GM12878 (cell line): ENCODE measurements at regions not wholly inside any gene's neighbourhood (a gene's known extent, or its start where the extent isn't known, plus 50 kb on each side); places are given as distances from the start of the nearest gene placed in this dataset.

Experiments used
- ATAC-seq: fragments of 200-7000 bp; cut with Tn5 transposase; 3 replicates; pipeline ENCODE4 v1.9.1; 2020; ENCODE audit warnings: mild to moderate bottlenecking, moderate library complexity
- BruUV-seq: library from RNA; stranded (reverse); fragments of 400-500 nt; replicated peaks from 2 replicates; lab custom pipeline; 2021; lab: Mats Ljungman, UMichigan
- CTCF ChIA-PET: fragments of 300-600 bp; sonication (Branson Sonifier 250); formaldehyde crosslinking; extraction: SDS; loops from one replicate; lab custom pipeline; 2021; ENCODE audit warnings: inconsistent platforms; lab: Yijun Ruan, JAX
- POLR2A ChIA-PET: fragments of 350-600 bp; formaldehyde crosslinking; extraction: SDS; loops from one replicate; lab custom pipeline; 2021; ENCODE audit warnings: inconsistent platforms; lab: Charles Lee
- RAD21 ChIA-PET: fragments of 300-600 bp; sonication (Branson Sonifier 250); formaldehyde crosslinking; loops from one replicate; lab custom pipeline; 2023; ENCODE audit warnings: antibody characterized with exemption; ENCODE audit not compliant: unreplicated experiment; lab: Charles Lee
- SMC1A ChIA-PET: fragments of 300-600 bp; sonication (Branson Sonifier 250); formaldehyde crosslinking; loops from one replicate; lab custom pipeline; 2023; ENCODE audit not compliant: unreplicated experiment, uncharacterized antibody; lab: Charles Lee
- DNase-seq: peaks from one replicate; pipeline ENCODE4 v3.0.0-alpha.2; 2011; ENCODE audit warnings: low read depth, low spot score
- FAIRE-seq: peaks from 3 replicates; lab custom pipeline; 2011; peaks lifted over from hg19 to GRCh38; lab: Jason Lieb, UNC
- H2AFZ ChIP-seq: 2 replicates; pipeline ENCODE4 v1.6.0; 2011; ENCODE audit warnings: low read depth, low read length, control low read depth; ENCODE audit not compliant: control insufficient read depth
- H3K27ac ChIP-seq: 2 replicates; pipeline ENCODE4 v1.5.1; 2011; ENCODE audit warnings: control low read depth; ENCODE audit not compliant: control insufficient read depth, insufficient read depth
- H3K27me3 ChIP-seq, 2 experiments: replicated peaks in 1 of 2; 2 replicates each; pipeline versions ENCODE4 v1.6.0 to v1.6.1; 2011; ENCODE audit warnings: low read length in 1 of 2; ENCODE audit not compliant: control insufficient read depth in 2 of 2, insufficient read depth in 2 of 2
- H3K36me3 ChIP-seq, 2 experiments: 2 replicates each; pipeline ENCODE4 v1.5.1; 2011; ENCODE audit warnings: low read length in 1 of 2; ENCODE audit not compliant: control insufficient read depth in 2 of 2, insufficient read depth in 2 of 2
- H3K4me1 ChIP-seq: 2 replicates; pipeline ENCODE4 v1.6.1; 2011; ENCODE audit warnings: mild to moderate bottlenecking, low read length, moderate library complexity, mixed read lengths; ENCODE audit not compliant: control insufficient read depth, insufficient read depth
- H3K4me2 ChIP-seq: 2 replicates; pipeline ENCODE4 v1.6.0; 2011; ENCODE audit warnings: control low read depth; ENCODE audit not compliant: control insufficient read depth, insufficient read depth
- H3K4me3 ChIP-seq: fragments of 200-600 bp; sonication (generic); 2 replicates; pipeline ENCODE4 v1.5.1; 2016
- H3K79me2 ChIP-seq: 2 replicates; pipeline ENCODE4 v1.6.0; 2011; ENCODE audit warnings: low read length; ENCODE audit not compliant: control insufficient read depth, insufficient read depth
- H3K9ac ChIP-seq: 2 replicates; pipeline ENCODE4 v1.8.0; 2011; ENCODE audit warnings: low read length, control low read depth, mixed read lengths; ENCODE audit not compliant: control insufficient read depth, insufficient read depth
- H3K9me3 ChIP-seq: replicated peaks from 3 replicates; pipeline ENCODE4 v1.5.1; 2011; ENCODE audit warnings: mild to moderate bottlenecking, low read length; ENCODE audit not compliant: control insufficient read depth, insufficient read depth
- H4K20me1 ChIP-seq: 2 replicates; pipeline ENCODE4 v1.6.0; 2011; ENCODE audit not compliant: control insufficient read depth, insufficient read depth
- ATF7 ChIP-seq: fragments of 450-650 bp; IDR thresholded peaks from 2 replicates; pipeline ENCODE4 v1.6.1; 2016; ENCODE audit warnings: low read depth, mild to moderate bottlenecking
- BHLHE40 ChIP-seq, 2 experiments: fragments of 450-650 bp in 1 of 2; IDR thresholded peaks; 2 replicates each; pipeline ENCODE4 v1.6.1; 2011 to 2017; ENCODE audit warnings: low read depth in 2 of 2, borderline replicate concordance in 1 of 2, improper control_type of control experiment in 1 of 2, low read length in 1 of 2, mild to moderate bottlenecking in 1 of 2
- CBFB ChIP-seq: IDR thresholded peaks from 2 replicates; pipeline ENCODE4 v1.6.1; 2016; ENCODE audit warnings: antibody characterized with exemption, low read depth
- CBX3 ChIP-seq: fragments of 200-600 bp; sonication (generic); IDR thresholded peaks from 2 replicates; pipeline ENCODE4 v1.6.1; 2016; ENCODE audit warnings: low read depth, borderline replicate concordance
- MYC ChIP-seq: IDR thresholded peaks from 2 replicates; pipeline ENCODE4 v1.6.1; 2011; ENCODE audit warnings: mild to moderate bottlenecking, low read length, moderate library complexity, inconsistent platforms; ENCODE audit not compliant: insufficient read depth, insufficient replicate concordance, insufficient read length, severe bottlenecking
- NR2C1 ChIP-seq: fragments of 450-650 bp; IDR thresholded peaks from 2 replicates; pipeline ENCODE4 v1.6.1; 2017; ENCODE audit warnings: antibody characterized with exemption, mild to moderate bottlenecking, moderate library complexity
- PML ChIP-seq: IDR thresholded peaks from 2 replicates; pipeline ENCODE4 v1.6.1; 2012; ENCODE audit warnings: low read length, inconsistent platforms
- POLR2AphosphoS2 ChIP-seq: IDR thresholded peaks from 2 replicates; pipeline ENCODE4 v1.6.1; 2011; ENCODE audit warnings: low read depth, mild to moderate bottlenecking, low read length, improper control_type of control experiment, moderate library complexity
- SKIL ChIP-seq: fragments of 450-650 bp; IDR thresholded peaks from 2 replicates; pipeline ENCODE4 v1.6.1; 2017; ENCODE audit warnings: mild to moderate bottlenecking, low read depth, inconsistent platforms; ENCODE audit not compliant: poor library complexity, severe bottlenecking
- SREBF2 ChIP-seq: IDR thresholded peaks from 2 replicates; pipeline ENCODE4 v1.6.1; 2012; ENCODE audit warnings: mild to moderate bottlenecking, low read length
- TBL1XR1 ChIP-seq: IDR thresholded peaks from 2 replicates; pipeline ENCODE4 v1.6.1; 2012; ENCODE audit warnings: low read depth, low read length, improper control_type of control experiment
- ZNF207 ChIP-seq: fragments of 450-650 bp; IDR thresholded peaks from 2 replicates; pipeline ENCODE4 v1.6.1; 2014; ENCODE audit warnings: antibody characterized with exemption, mild to moderate bottlenecking, borderline replicate concordance
- WGBS: methylation state at CpG from one replicate; pipeline ENCODE4 v1.1.6; 2016; ENCODE audit warnings: low lambda C conversion rate; ENCODE audit not compliant: insufficient replicate concordance, insufficient coverage; ENCODE audit errors: missing lambda C conversion rate; 5-methylcytosine and 5-hydroxymethylcytosine counted together
- in situ Hi-C: fragments of 300-500 bp; cut with MboI; formaldehyde crosslinking; loops from 9 replicates; pipeline ENCODE4 v1.14.3; 2018; ENCODE audit warnings: mixed read lengths
- intact Hi-C: fragments of 100-400 bp; cut with micrococcal nuclease; formaldehyde crosslinking; loops from one replicate; pipeline ENCODE4 v1.14.2; 2022; ENCODE audit not compliant: unreplicated experiment
- TF ChIP-seq, protein P1 (sequence below): fragments of 450-650 bp; IDR thresholded peaks from 2 replicates; pipeline ENCODE4 v1.6.1; 2016; ENCODE audit warnings: mild to moderate bottlenecking, moderate library complexity, borderline replicate concordance
- TF ChIP-seq, protein P2 (sequence below): fragments of 450-650 bp; IDR thresholded peaks from 2 replicates; pipeline ENCODE4 v1.6.1; 2017; ENCODE audit warnings: borderline replicate concordance
- TF ChIP-seq, protein P3 (sequence below): fragments of 450-650 bp; IDR thresholded peaks from 2 replicates; pipeline ENCODE4 v1.6.1; 2018; ENCODE audit warnings: mild to moderate bottlenecking, low read depth, moderate library complexity; ENCODE audit not compliant: partially characterized antibody

- H3K4me3 ChIP-seq: no peak overlapping the region
- H3K79me2 ChIP-seq: no peaks in the 10 kb centered on the region
- RAD21 ChIA-PET: no interaction called here
- no peak overlapping the region for H3K9ac ChIP-seq
- H2AFZ ChIP-seq: no peak overlapping the region
- POLR2A ChIA-PET: no interaction called here
- ATAC-seq (no peak), FAIRE-seq (no peak), DNase-seq (no peak)
- no peaks in the 10 kb centered on the region for H3K36me3 ChIP-seq
- in situ Hi-C loops: no loop called here
- SMC1A ChIA-PET: interaction anchor here (0.6 to 1.3 kb wide), 2 partner anchors 10 to 12 kb away, joined by 3 to 4 read pairs; no protein-coding TSS in a partner anchor
- no peaks in the 10 kb centered on the region for H4K20me1 ChIP-seq
- no peak overlapping the region for H3K27ac ChIP-seq
- no peaks in the 10 kb centered on the region for H3K4me1 ChIP-seq
- no peaks in the 10 kb centered on the region for H3K9me3 ChIP-seq
- H3K27me3 ChIP-seq: no peaks in the 10 kb centered on the region; a peak in 2 of 4 replicates
- CTCF ChIA-PET: no interaction called here
- no peak overlapping the region for H3K4me2 ChIP-seq
- intact Hi-C loops: no loop called here
- WGBS: 0% methylated on average over 1 of the region's 1 CpG
- BruUV-seq: no TSS peak
- TF ChIP-seq SREBF2 (no peak), CBFB (no peak), NR2C1 (no peak), MYC (no peak), SKIL (no peak), BHLHE40 (IDR thresholded peaks at IDR 0.05; ENCODE audit: borderline replicate concordance in 1 of 2, low read depth in 2 of 2, low read length in 1 of 2) (no peak), CBX3 (no peak), ATF7 (no peak), PML (no peak), ZNF207 (no peak), TBL1XR1 (no peak), POLR2AphosphoS2 (no peak)
- TF ChIP-seq, protein P1, sequence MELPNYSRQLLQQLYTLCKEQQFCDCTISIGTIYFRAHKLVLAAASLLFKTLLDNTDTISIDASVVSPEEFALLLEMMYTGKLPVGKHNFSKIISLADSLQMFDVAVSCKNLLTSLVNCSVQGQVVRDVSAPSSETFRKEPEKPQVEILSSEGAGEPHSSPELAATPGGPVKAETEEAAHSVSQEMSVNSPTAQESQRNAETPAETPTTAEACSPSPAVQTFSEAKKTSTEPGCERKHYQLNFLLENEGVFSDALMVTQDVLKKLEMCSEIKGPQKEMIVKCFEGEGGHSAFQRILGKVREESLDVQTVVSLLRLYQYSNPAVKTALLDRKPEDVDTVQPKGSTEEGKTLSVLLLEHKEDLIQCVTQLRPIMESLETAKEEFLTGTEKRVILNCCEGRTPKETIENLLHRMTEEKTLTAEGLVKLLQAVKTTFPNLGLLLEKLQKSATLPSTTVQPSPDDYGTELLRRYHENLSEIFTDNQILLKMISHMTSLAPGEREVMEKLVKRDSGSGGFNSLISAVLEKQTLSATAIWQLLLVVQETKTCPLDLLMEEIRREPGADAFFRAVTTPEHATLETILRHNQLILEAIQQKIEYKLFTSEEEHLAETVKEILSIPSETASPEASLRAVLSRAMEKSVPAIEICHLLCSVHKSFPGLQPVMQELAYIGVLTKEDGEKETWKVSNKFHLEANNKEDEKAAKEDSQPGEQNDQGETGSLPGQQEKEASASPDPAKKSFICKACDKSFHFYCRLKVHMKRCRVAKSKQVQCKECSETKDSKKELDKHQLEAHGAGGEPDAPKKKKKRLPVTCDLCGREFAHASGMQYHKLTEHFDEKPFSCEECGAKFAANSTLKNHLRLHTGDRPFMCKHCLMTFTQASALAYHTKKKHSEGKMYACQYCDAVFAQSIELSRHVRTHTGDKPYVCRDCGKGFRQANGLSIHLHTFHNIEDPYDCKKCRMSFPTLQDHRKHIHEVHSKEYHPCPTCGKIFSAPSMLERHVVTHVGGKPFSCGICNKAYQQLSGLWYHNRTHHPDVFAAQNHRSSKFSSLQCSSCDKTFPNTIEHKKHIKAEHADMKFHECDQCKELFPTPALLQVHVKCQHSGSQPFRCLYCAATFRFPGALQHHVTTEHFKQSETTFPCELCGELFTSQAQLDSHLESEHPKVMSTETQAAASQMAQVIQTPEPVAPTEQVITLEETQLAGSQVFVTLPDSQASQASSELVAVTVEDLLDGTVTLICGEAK: no peak
- TF ChIP-seq, protein P2, sequence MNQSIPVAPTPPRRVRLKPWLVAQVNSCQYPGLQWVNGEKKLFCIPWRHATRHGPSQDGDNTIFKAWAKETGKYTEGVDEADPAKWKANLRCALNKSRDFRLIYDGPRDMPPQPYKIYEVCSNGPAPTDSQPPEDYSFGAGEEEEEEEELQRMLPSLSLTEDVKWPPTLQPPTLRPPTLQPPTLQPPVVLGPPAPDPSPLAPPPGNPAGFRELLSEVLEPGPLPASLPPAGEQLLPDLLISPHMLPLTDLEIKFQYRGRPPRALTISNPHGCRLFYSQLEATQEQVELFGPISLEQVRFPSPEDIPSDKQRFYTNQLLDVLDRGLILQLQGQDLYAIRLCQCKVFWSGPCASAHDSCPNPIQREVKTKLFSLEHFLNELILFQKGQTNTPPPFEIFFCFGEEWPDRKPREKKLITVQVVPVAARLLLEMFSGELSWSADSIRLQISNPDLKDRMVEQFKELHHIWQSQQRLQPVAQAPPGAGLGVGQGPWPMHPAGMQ: no peak
- TF ChIP-seq, protein P3, sequence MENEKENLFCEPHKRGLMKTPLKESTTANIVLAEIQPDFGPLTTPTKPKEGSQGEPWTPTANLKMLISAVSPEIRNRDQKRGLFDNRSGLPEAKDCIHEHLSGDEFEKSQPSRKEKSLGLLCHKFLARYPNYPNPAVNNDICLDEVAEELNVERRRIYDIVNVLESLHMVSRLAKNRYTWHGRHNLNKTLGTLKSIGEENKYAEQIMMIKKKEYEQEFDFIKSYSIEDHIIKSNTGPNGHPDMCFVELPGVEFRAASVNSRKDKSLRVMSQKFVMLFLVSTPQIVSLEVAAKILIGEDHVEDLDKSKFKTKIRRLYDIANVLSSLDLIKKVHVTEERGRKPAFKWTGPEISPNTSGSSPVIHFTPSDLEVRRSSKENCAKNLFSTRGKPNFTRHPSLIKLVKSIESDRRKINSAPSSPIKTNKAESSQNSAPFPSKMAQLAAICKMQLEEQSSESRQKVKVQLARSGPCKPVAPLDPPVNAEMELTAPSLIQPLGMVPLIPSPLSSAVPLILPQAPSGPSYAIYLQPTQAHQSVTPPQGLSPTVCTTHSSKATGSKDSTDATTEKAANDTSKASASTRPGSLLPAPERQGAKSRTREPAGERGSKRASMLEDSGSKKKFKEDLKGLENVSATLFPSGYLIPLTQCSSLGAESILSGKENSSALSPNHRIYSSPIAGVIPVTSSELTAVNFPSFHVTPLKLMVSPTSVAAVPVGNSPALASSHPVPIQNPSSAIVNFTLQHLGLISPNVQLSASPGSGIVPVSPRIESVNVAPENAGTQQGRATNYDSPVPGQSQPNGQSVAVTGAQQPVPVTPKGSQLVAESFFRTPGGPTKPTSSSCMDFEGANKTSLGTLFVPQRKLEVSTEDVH: no peak
These were observed 153.5 kb upstream of the GALNT2 start for GRCh38 chr1:229913489-229913888.
